NOMO-1 (cell line): ENCODE measurements at regions not wholly inside any gene's neighbourhood (a gene's known extent, or its start where the extent isn't known, plus 50 kb on each side); places are given as distances from the start of the nearest gene placed in this dataset.
"Not testable (repeated sequence)": the region's sequence is repeated elsewhere in the genome, so short reads cannot be mapped to it uniquely, and the experiment has no call there.

ENCODE experiments used
- DNase-seq, 2 experiments: peaks; one replicate each; lab custom pipeline; 2025; ENCODE audit not compliant: unreplicated experiment in 2 of 2; lab: John Stamatoyannopoulos, UW

- DNase-seq = no peak
These were observed 176.4 kb upstream of the ANKRD55 start for GRCh38 chr5:56409331-56410190.

GRCh38 chr5:56406838-56407237 lies 173.7 kb upstream of the ANKRD55 start:
- no peak for DNase-seq

- no peak for DNase-seq
These were observed 173.1 kb upstream of the ANKRD55 start for GRCh38 chr5:56406221-56406620.

- no peak for DNase-seq
These were observed 172.2 kb upstream of the ANKRD55 start for GRCh38 chr5:56405116-56405908.

GRCh38 chr5:56402266-56403220 lies 169.4 kb upstream of the ANKRD55 start:
- DNase-seq = no peak

- DNase-seq = not testable (repeated sequence)
These were observed 164.7 kb upstream of the ANKRD55 start for GRCh38 chr5:56397796-56398195.

- no peak for DNase-seq
These were observed 163.5 kb upstream of the ANKRD55 start for GRCh38 chr5:56396634-56397033.

- DNase-seq = no peak
These were observed 156.1 kb upstream of the ANKRD55 start for GRCh38 chr5:56389261-56389660.

GRCh38 chr5:56388229-56388985 lies 155.3 kb upstream of the ANKRD55 start:
- DNase-seq = no peak

GRCh38 chr5:56386046-56386445 lies 152.9 kb upstream of the ANKRD55 start:
- peak; percentile 40 to 49 for DNase-seq

- no peak for DNase-seq
These were observed 151.1 kb upstream of the ANKRD55 start for GRCh38 chr5:56384186-56384585.

- no peak for DNase-seq
These were observed 150.6 kb upstream of the ANKRD55 start for GRCh38 chr5:56383761-56384160.

GRCh38 chr5:56382896-56383295 lies 149.8 kb upstream of the ANKRD55 start:
- DNase-seq = no peak

GRCh38 chr5:56377573-56377972 lies 144.4 kb upstream of the ANKRD55 start:
- DNase-seq = no peak

GRCh38 chr5:56376128-56376527 lies 143.0 kb upstream of the ANKRD55 start:
- no peak for DNase-seq

GRCh38 chr5:56375011-56375410 lies 141.9 kb upstream of the ANKRD55 start:
- no peak for DNase-seq

GRCh38 chr5:56372491-56372890 lies 139.4 kb upstream of the ANKRD55 start:
- not testable (repeated sequence) for DNase-seq

- no peak for DNase-seq
These were observed 136.3 kb upstream of the ANKRD55 start for GRCh38 chr5:56369361-56369811.

GRCh38 chr5:56367748-56368147 lies 134.6 kb upstream of the ANKRD55 start:
- DNase-seq = no peak

- no peak for DNase-seq
These were observed 133.9 kb upstream of the ANKRD55 start for GRCh38 chr5:56366986-56367385.
